ENCODE measurements at regions not wholly inside any gene's neighbourhood (a gene's known extent, or its start where the extent isn't known, plus 50 kb on each side); places are given as distances from the start of the nearest gene placed in this dataset.

GRCh38 chr18:8945514-8945913 lies 157.0 kb upstream of the NDUFV2 start:
- no peak for DNase-seq

- DNase-seq: no peak
Measured at GRCh38 chr18:8946066-8946838, 156.2 kb upstream of the NDUFV2 start.

DNA sequence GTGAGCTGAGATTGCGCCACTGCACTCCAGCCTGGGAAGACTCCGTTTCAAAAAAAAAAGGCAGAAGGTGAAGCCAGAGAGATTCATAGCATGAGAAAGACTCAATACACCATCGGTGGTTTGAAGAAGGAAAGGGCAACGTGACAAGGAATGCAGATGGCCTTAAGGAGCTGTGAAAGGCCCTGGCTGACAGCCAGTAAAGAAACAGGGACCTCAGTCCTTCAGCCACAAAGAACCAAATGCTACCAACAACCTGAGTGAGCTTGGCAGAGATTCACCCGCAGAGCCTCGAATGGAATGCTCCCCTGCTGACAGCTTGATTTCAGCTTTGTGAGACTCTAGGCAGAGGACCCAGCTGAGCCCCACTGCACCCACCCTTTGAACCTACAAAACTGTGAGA lies 154.9 kb upstream of the NDUFV2 start:
- DNase-seq: no peak

DNA sequence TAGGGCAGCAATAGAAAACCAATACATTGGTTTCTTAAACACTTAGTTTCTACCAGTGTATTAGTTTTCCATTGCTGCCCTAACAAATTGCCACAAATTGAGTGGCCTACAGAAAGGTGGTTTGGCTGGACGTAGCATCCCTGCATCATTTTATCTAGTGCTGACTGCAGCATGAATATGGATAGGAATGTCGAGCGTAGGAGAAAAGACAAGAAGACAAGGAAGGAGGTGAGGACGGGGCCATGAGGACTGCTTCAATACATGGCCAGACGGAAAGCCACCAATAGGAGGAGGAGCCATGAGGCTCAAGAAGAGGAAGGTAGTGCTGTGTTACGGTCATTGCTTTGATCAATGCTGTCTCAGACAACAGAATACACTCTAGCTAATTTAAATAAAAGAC lies 154.5 kb upstream of the NDUFV2 start:
- DNase-seq: no peak

- DNase-seq: no peak
Measured at GRCh38 chr18:8948471-8949149, 153.9 kb upstream of the NDUFV2 start.

- DNase-seq: no peak
Measured at GRCh38 chr18:8949206-8949605, 153.3 kb upstream of the NDUFV2 start.

GRCh38 chr18:8951491-8951890 lies 151.0 kb upstream of the NDUFV2 start:
- DNase-seq: no peak

GRCh38 chr18:8952174-8952573 lies 150.3 kb upstream of the NDUFV2 start:
- no peak for DNase-seq

- no peak for DNase-seq
Measured at GRCh38 chr18:8952769-8953760, 149.4 kb upstream of the NDUFV2 start.

DNA sequence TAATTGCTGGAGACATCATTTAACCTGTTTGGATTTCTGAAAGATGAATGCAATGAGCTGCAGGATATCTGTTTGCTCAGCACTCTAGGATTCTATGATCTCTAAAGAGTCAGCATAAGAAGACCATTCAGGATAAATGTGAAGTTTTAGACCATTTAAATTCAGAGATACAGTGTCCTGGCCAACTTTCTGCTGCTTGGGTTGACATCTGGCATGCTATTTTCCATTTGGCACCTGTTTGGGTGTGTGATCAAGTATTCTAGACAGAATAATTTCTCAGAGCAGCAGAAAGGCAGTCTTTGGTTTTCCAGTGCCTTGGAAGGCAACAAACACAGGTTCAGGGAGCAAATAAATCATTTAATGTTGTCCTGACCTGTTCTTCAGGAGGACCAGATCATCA lies 144.8 kb upstream of the NDUFV2 start:
- no peak for DNase-seq

- DNase-seq: no peak
Measured at GRCh38 chr18:8958660-8959059, 143.8 kb upstream of the NDUFV2 start.

DNA sequence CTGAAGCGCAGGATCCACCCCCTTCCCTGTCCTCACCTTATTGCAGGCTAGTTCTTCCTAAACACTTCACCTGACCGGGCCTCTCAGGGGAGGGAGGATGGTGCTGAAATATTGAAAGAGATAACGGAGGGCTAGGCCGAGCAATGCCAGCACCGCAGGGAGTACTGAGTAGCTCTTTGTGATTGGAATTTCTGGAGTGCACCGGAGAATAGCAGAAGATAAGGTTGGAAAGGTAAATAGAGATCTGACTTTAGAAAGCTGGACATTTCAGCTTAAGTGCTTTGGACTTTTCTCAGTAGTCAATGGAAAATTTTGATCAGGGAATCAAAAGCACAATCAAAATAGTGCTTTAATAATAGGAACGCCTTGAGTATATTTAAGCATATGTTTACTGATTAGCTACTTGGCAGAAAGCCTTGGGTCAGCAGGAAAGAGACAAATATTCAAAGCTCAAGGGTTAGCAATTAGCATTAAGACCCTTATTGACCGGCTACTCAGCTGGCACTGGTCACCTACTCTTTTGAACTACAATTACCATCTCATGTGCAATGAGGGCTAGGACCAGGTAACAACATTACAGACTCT lies 142.9 kb upstream of the NDUFV2 start:
- DNase-seq: no peak

DNA sequence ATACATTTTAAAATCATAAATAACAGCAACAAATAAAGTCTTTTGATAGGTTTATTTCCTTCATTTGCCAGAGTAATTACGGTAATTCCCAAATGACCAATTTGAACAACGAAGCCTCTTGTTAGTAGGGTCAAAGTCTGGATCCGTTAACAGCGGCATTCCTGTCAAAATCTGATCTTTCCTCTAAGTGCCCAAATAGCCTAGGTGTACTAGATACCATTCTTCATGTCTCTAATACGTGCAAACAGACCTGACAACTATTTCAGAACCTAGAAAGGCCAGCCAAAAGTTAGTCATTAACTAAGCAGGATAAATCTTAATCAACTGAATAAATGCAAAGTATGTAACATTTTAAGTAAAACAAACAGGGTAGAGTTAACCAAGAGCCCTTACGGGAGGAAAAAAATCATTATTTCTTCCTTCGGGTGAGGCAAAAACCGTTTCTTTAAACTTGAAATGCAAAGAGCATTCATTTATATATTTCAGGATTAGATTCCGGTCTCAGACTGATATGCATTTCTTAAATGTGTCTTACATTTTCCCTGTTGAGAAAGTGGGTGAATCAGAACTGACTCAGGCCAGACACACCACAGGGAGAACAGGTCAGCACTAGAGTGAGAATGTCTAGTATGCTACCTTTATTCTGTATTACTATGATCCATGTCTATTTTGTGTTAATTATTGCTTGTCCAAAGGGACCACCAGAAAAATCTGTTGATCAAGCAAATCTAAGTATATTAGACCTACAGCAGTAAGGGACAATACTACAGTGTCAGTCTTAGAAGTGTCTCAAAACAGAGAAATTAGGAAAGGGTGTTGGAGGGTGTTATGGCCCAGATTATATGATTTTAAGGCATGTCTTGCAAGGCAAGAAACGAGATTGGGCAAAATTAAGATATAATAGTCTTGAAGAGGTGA lies 141.5 kb upstream of the NDUFV2 start:
- DNase-seq: no peak

DNA sequence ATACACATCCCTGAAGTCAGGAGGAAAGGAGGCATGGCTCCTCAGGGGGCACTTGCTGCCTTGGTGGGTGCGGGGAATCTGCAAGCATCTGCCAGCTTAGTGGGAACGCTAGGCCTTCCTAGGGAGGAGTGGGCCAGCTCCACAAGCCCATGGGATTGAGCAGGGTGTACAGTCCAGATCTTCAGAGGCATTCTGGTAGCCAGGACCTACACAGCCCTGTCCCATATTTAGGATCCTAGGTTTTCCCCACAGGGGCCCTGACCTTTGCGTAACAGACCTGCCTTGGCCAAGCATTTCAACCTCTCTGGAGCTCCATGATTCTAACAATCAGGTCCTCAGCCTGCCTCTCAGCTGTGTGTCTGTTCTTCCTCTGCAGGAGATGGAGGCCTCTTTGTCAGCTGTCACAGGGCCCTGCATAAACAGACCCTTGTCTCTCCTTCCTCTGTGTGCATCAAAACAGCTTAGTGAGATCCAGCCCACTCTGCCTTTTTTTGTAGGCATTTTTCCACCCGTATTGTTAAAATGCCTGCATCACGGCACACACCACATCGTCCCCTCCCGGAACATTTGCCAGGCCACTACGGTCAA lies 140.2 kb upstream of the NDUFV2 start:
- DNase-seq: no peak

- no peak for DNase-seq
Measured at GRCh38 chr18:8962855-8963635, 139.5 kb upstream of the NDUFV2 start.

DNA sequence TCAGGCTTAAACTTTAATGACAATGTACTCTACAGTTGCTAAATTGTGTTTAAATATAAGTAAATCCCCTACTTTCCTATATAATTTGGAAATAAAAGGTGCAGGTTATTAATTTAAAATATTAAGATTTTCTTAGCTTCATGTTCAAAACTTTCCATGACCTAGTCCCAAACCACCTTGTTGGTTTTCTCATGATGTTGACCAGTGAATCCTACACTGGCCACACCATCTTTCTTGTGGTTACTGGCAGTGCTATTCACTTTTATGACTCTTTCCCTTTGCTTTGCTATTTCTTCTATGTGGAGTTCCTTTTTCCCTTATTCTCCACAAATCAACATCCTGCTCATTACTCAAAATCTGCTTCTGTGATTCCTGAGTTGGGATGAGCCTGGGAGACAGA lies 138.6 kb upstream of the NDUFV2 start:
- DNase-seq: no peak

DNA sequence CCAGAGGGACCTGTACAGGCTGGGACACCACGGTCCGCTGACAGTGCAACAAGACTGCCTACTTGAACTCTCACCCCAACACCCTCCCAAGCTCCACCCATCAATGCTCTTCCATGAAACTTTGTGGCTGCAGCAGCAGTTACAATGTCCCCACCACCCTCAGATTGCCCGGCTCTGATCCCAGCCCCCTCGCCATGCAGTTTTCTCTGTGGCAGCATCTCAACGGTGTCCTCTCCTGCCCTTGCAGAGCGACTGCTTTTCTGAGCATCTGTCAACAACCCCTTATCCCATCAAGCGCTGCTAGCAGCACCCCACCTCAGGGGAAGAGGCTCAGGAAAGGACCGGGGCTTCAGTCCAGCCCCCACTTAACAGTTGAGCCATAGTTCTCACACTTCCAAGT lies 137.1 kb upstream of the NDUFV2 start:
- DNase-seq: no peak

DNA sequence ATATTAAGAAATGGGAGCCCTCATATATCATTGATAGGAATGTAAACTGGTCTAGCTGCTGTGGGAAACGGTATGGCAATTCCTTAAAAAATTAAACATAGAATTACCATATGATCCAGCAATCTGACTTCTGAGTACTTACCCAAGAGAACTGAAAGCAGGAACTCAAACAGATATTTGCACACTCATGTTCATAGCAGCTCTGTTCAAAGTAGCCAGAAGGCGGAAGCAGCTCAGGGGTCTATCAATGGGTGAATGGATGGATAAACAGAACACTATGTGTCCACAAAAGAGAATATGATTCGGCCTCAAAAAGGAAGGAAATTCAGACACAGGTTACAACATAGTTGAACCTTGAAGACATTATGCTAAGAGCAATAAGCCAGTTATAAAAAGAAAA lies 135.7 kb upstream of the NDUFV2 start:
- DNase-seq: no peak

- no peak for DNase-seq
Measured at GRCh38 chr18:8967573-8967972, 134.9 kb upstream of the NDUFV2 start.

GRCh38 chr18:8969639-8970390 lies 132.7 kb upstream of the NDUFV2 start:
- no peak for DNase-seq
